Neuronal stem cell (in vitro differentiated cells): ENCODE measurements at regions not wholly inside any gene's neighbourhood (a gene's known extent, or its start where the extent isn't known, plus 50 kb on each side); places are given as distances from the start of the nearest gene placed in this dataset.
A peak's percentile ranks its signal among the peaks of the same experiment; 100 is the strongest.

Source experiments
- DNase-seq: peaks from one replicate; pipeline ENCODE4 v3.0.0-alpha.2; 2013; ENCODE audit warnings: low spot score
- H2AFZ ChIP-seq: one replicate; pipeline ENCODE4 v1.6.1; 2013; ENCODE audit warnings: mild to moderate bottlenecking, low read length, inconsistent platforms
- H2AK5ac ChIP-seq: 2 replicates; pipeline ENCODE4 v1.6.1; 2013; ENCODE audit warnings: low read depth, mild to moderate bottlenecking, inconsistent platforms, low read length, moderate library complexity, mixed read lengths
- H2BK120ac ChIP-seq: 2 replicates; pipeline ENCODE4 v1.6.1; 2013; ENCODE audit warnings: low read depth, mild to moderate bottlenecking, inconsistent platforms, low read length, moderate library complexity, mixed read lengths
- H2BK12ac ChIP-seq: one replicate; pipeline ENCODE4 v1.6.1; 2013; ENCODE audit warnings: low read length, inconsistent platforms
- H2BK15ac ChIP-seq: 2 replicates; pipeline ENCODE4 v1.6.1; 2013; ENCODE audit warnings: mild to moderate bottlenecking, low read length, inconsistent platforms, mixed read lengths
- H2BK5ac ChIP-seq: one replicate; pipeline ENCODE4 v1.6.1; 2013; ENCODE audit warnings: inconsistent platforms, mild to moderate bottlenecking, low read length, moderate library complexity
- H3K14ac ChIP-seq: one replicate; pipeline ENCODE4 v1.6.1; 2013; ENCODE audit warnings: low read length, inconsistent platforms
- H3K18ac ChIP-seq: 2 replicates; pipeline ENCODE4 v1.6.1; 2013; ENCODE audit warnings: low read length, inconsistent platforms
- H3K23ac ChIP-seq: 2 replicates; pipeline ENCODE4 v1.6.1; 2013; ENCODE audit warnings: low read depth, mild to moderate bottlenecking, mixed read lengths, low read length, inconsistent platforms; ENCODE audit not compliant: poor library complexity
- H3K27ac ChIP-seq: replicated peaks from 3 replicates; pipeline ENCODE4 v1.5.1; 2013; ENCODE audit warnings: low read length, inconsistent platforms
- H3K27me3 ChIP-seq, 3 experiments: 2 replicates each; pipeline ENCODE4 v1.6.1; 2013; ENCODE audit warnings: low read length in 3 of 3, mild to moderate bottlenecking in 2 of 3, inconsistent platforms in 1 of 3, low read depth in 1 of 3, mixed read lengths in 1 of 3, moderate library complexity in 1 of 3; ENCODE audit not compliant: control insufficient read depth in 3 of 3, insufficient read depth in 3 of 3
- H3K36me3 ChIP-seq, 2 donors: replicated peaks in 1 of 2; 2 replicates each; pipeline ENCODE4 v1.6.1; 2013; ENCODE audit warnings: low read length in 2 of 2; ENCODE audit not compliant: control insufficient read depth in 2 of 2, insufficient read depth in 2 of 2
- H3K4ac ChIP-seq: 2 replicates; pipeline ENCODE4 v1.6.1; 2013; ENCODE audit warnings: inconsistent platforms, mild to moderate bottlenecking, low read length, moderate library complexity
- H3K4me1 ChIP-seq, 2 donors: 1 replicate in 1 of 2; 2 replicates in 1 of 2; pipeline ENCODE4 v1.6.1; 2013; ENCODE audit warnings: low read length in 2 of 2, low read depth in 1 of 2; ENCODE audit not compliant: control insufficient read depth in 2 of 2, insufficient read depth in 1 of 2
- H3K4me2 ChIP-seq: one replicate; pipeline ENCODE4 v1.6.1; 2013; ENCODE audit warnings: mild to moderate bottlenecking, low read length, inconsistent platforms; ENCODE audit not compliant: insufficient read depth, poor library complexity, severe bottlenecking
- H3K4me3 ChIP-seq, 2 donors: 2 replicates each; pipeline ENCODE4 v1.5.1; 2013; ENCODE audit warnings: low read length in 2 of 2, mild to moderate bottlenecking in 2 of 2, inconsistent platforms in 1 of 2, moderate library complexity in 1 of 2
- H3K79me1 ChIP-seq: one replicate; pipeline ENCODE4 v1.6.1; 2013; ENCODE audit warnings: low read depth, mild to moderate bottlenecking, inconsistent platforms, low read length, moderate library complexity
- H3K9ac ChIP-seq: one replicate; pipeline ENCODE4 v1.6.1; 2013; ENCODE audit warnings: mild to moderate bottlenecking, low read depth, low read length, inconsistent platforms; ENCODE audit not compliant: poor library complexity
- H3K9me3 ChIP-seq, 2 donors: replicated peaks in 1 of 2; 2 replicates each; pipeline versions ENCODE3 to v1.6.1; 2013; ENCODE audit warnings: low read length in 2 of 2, mild to moderate bottlenecking in 2 of 2, inconsistent platforms in 1 of 2, low read depth in 1 of 2, mixed read lengths in 1 of 2, moderate library complexity in 1 of 2; ENCODE audit not compliant: control insufficient read depth in 2 of 2, insufficient read depth in 1 of 2
- H4K8ac ChIP-seq: one replicate; pipeline ENCODE4 v1.6.1; 2013; ENCODE audit warnings: low read depth, mild to moderate bottlenecking, inconsistent platforms, low read length, moderate library complexity
- H4K91ac ChIP-seq: one replicate; pipeline ENCODE4 v1.6.1; 2013; ENCODE audit warnings: low read length, low read depth, mild to moderate bottlenecking, inconsistent platforms; ENCODE audit not compliant: poor library complexity
- WGBS, 2 donors: extraction: QIAGEN DNeasy Blood & Tissue Kit; methylation state at CpG; one replicate each; pipeline ENCODE4 v1.1.7; 2013; ENCODE audit warnings: missing lambda C conversion rate in 2 of 2, mixed read lengths in 1 of 2; ENCODE audit not compliant: insufficient read length in 2 of 2, insufficient replicate concordance in 1 of 2; ENCODE audit errors: extremely low coverage in 2 of 2; 5-methylcytosine and 5-hydroxymethylcytosine counted together

- no peak overlapping the region for H2BK120ac ChIP-seq
- no peak overlapping the region for H3K4me3 ChIP-seq
- H4K8ac ChIP-seq = no peak overlapping the region
- no peaks in the 10 kb centered on the region for H3K4me1 ChIP-seq
- H3K9me3 ChIP-seq = no peaks in the 10 kb centered on the region
- WGBS, 2 donors = no CpG with 5 or more reads among the region's 4 CpGs
- no peak overlapping the region for H3K14ac ChIP-seq
- H3K27ac ChIP-seq = no peak overlapping the region
- H3K4me2 ChIP-seq = no peak overlapping the region
- H4K91ac ChIP-seq = no peak overlapping the region
- H3K4ac ChIP-seq = no peak overlapping the region
- H3K36me3 ChIP-seq = no peaks in the 10 kb centered on the region
- no peak overlapping the region for H2BK5ac ChIP-seq
- H3K23ac ChIP-seq = no peak overlapping the region
- no peak overlapping the region for H2AK5ac ChIP-seq
- H3K18ac ChIP-seq = no peak overlapping the region
- no peak for DNase-seq
- H2BK12ac ChIP-seq = no peak overlapping the region
- no peak overlapping the region for H3K9ac ChIP-seq
- no peak overlapping the region for H2AFZ ChIP-seq
- no peaks in the 10 kb centered on the region for H3K79me1 ChIP-seq
- no peak overlapping the region for H2BK15ac ChIP-seq
- H3K27me3 ChIP-seq = no peaks in the 10 kb centered on the region
Measured at GRCh38 chr9:75408391-75408790, 320.1 kb downstream of the OSTF1 start.

GRCh38 chr9:75410405-75410804 lies 322.1 kb downstream of the OSTF1 start:
- no CpG with 5 or more reads among the region's 4 CpGs for WGBS, 2 donors
- no peak overlapping the region for H2BK5ac ChIP-seq

GRCh38 chr9:75414371-75415160 lies 326.3 kb downstream of the OSTF1 start:
- Histone ChIP-seq H3K4me2 (no peak overlapping the region), H3K9me3 (no peaks in the 10 kb centered on the region)

More at GRCh38 chr9:75410405-75410804, 322.1 kb downstream of the OSTF1 start:
- Histone ChIP-seq H3K23ac (no peak overlapping the region), H2AK5ac (no peak overlapping the region), H2BK120ac (no peak overlapping the region), H2BK15ac (no peak overlapping the region), H3K14ac (no peak overlapping the region), H3K4ac (no peak overlapping the region), H3K4me1 (no peaks in the 10 kb centered on the region), H3K36me3 (no peaks in the 10 kb centered on the region), H2BK12ac (no peak overlapping the region), H3K27ac (no peak overlapping the region), H3K9me3 (no peaks in the 10 kb centered on the region), H4K91ac (no peak overlapping the region), H3K79me1 (no peaks in the 10 kb centered on the region), H4K8ac (no peak overlapping the region), H2AFZ (no peak overlapping the region), H3K18ac (no peak overlapping the region), H3K4me2 (no peak overlapping the region), H3K9ac (no peak overlapping the region), H3K27me3 (no peaks in the 10 kb centered on the region), H3K4me3 (no peak overlapping the region)
- DNase-seq = no peak

GRCh38 chr9:75417471-75417870 lies 329.2 kb downstream of the OSTF1 start:
- H4K91ac ChIP-seq = no peak overlapping the region

More at GRCh38 chr9:75414371-75415160, 326.3 kb downstream of the OSTF1 start:
- Histone ChIP-seq H2BK5ac (no peak overlapping the region), H4K8ac (no peak overlapping the region), H3K4me1 (no peaks in the 10 kb centered on the region), H2AK5ac (no peak overlapping the region), H3K27ac (no peak overlapping the region), H2BK12ac (no peak overlapping the region), H3K4me3 (no peak overlapping the region), H3K79me1 (no peaks in the 10 kb centered on the region), H3K27me3 (no peaks in the 10 kb centered on the region), H2BK120ac (no peak overlapping the region), H4K91ac (no peak overlapping the region), H3K23ac (no peak overlapping the region), H3K4ac (no peak overlapping the region), H3K9ac (no peak overlapping the region), H2AFZ (no peak overlapping the region), H3K18ac (no peak overlapping the region), H3K14ac (no peak overlapping the region), H2BK15ac (no peak overlapping the region), H3K36me3 (no peaks in the 10 kb centered on the region)
- no CpG with 5 or more reads among the region's 5 CpGs for WGBS, 2 donors
- no peak for DNase-seq

More at GRCh38 chr9:75417471-75417870, 329.2 kb downstream of the OSTF1 start:
- Histone ChIP-seq H2BK15ac (no peak overlapping the region), H3K27ac (no peak overlapping the region), H3K79me1 (no peaks in the 10 kb centered on the region), H3K27me3 (no peaks in the 10 kb centered on the region), H3K9me3 (no peaks in the 10 kb centered on the region), H3K4me2 (no peak overlapping the region), H3K18ac (no peak overlapping the region), H3K23ac (no peak overlapping the region), H2BK12ac (no peak overlapping the region), H2AFZ (no peak overlapping the region), H3K9ac (no peak overlapping the region), H2AK5ac (peak overlapping the region; percentile 67), H4K8ac (no peak overlapping the region), H3K4me1 (no peaks in the 10 kb centered on the region), H2BK120ac (no peak overlapping the region), H3K36me3 (no peaks in the 10 kb centered on the region), H2BK5ac (no peak overlapping the region), H3K4ac (no peak overlapping the region), H3K14ac (peak overlapping the region; percentile 63), H3K4me3 (peak overlapping the region in 1 of 2 donors; percentile 38)
- no CpG with 5 or more reads among the region's 4 CpGs for WGBS, 2 donors
- no peak for DNase-seq
